ENCODE measurements at regions not wholly inside any gene's neighbourhood (a gene's known extent, or its start where the extent isn't known, plus 50 kb on each side); places are given as distances from the start of the nearest gene placed in this dataset.

- H3K4me3 ChIP-seq (ENCODE audit: low read depth, low read length), result no peak overlapping the region
- no peak for DNase-seq (ENCODE audit: low read depth)
- no peak for TF ChIP-seq CTCF (IDR thresholded peaks at IDR 0.05; ENCODE audit: insufficient read depth, low read length)
These were observed 1248.9 kb downstream of the JRKL start for GRCh38 chr11:97638641-97639224.

- no peak overlapping the region for H3K4me3 ChIP-seq (ENCODE audit: low read depth, low read length)
- no peak for TF ChIP-seq CTCF (IDR thresholded peaks at IDR 0.05; ENCODE audit: insufficient read depth, low read length)
- DNase-seq (ENCODE audit: low read depth), result no peak
These were observed 1252.2 kb downstream of the JRKL start for GRCh38 chr11:97641988-97642387.

GRCh38 chr11:97645736-97646135, 1255.9 kb downstream of the JRKL start:
- H3K4me3 ChIP-seq (ENCODE audit: low read depth, low read length), result no peak overlapping the region
- no peak for TF ChIP-seq CTCF (IDR thresholded peaks at IDR 0.05; ENCODE audit: insufficient read depth, low read length)
- no peak for DNase-seq (ENCODE audit: low read depth)

- no peak for TF ChIP-seq CTCF (IDR thresholded peaks at IDR 0.05; ENCODE audit: insufficient read depth, low read length)
- no peak for DNase-seq (ENCODE audit: low read depth)
- H3K4me3 ChIP-seq (ENCODE audit: low read depth, low read length), result no peak overlapping the region
These were observed 1266.5 kb downstream of the JRKL start for GRCh38 chr11:97656356-97656755.

GRCh38 chr11:97657852-97658251, 1268.0 kb downstream of the JRKL start:
- DNase-seq (ENCODE audit: low read depth), result no peak
- no peak for TF ChIP-seq CTCF (IDR thresholded peaks at IDR 0.05; ENCODE audit: insufficient read depth, low read length)
- no peak overlapping the region for H3K4me3 ChIP-seq (ENCODE audit: low read depth, low read length)

GRCh38 chr11:97667057-97667456, 1277.2 kb downstream of the JRKL start:
- TF ChIP-seq CTCF (IDR thresholded peaks at IDR 0.05; ENCODE audit: insufficient read depth, low read length), result no peak

GRCh38 chr11:97683733-97684132, 1293.9 kb downstream of the JRKL start:
- no peak for DNase-seq (ENCODE audit: low read depth)
- no peak overlapping the region for H3K4me3 ChIP-seq (ENCODE audit: low read depth, low read length)
- no peak for TF ChIP-seq CTCF (IDR thresholded peaks at IDR 0.05; ENCODE audit: insufficient read depth, low read length)

More at GRCh38 chr11:97667057-97667456, 1277.2 kb downstream of the JRKL start:
- no peak for DNase-seq (ENCODE audit: low read depth)
- no peak overlapping the region for H3K4me3 ChIP-seq (ENCODE audit: low read depth, low read length)

Measured in fibroblast of the aortic adventitia (primary cell).